H1 (cell line): ENCODE measurements at regions not wholly inside any gene's neighbourhood (a gene's known extent, or its start where the extent isn't known, plus 50 kb on each side); places are given as distances from the start of the nearest gene placed in this dataset.

ENCODE experiments used
- CTCF ChIA-PET: fragments of 300-600 bp; sonication (Branson Sonifier 250); formaldehyde crosslinking; loops from one replicate; lab custom pipeline; 2021; ENCODE audit not compliant: partially characterized antibody; lab: Charles Lee
- POLR2A ChIA-PET: fragments of 300-600 bp; sonication (Branson Sonifier 250); formaldehyde crosslinking; loops from one replicate; lab custom pipeline; 2021; ENCODE audit warnings: inconsistent platforms; ENCODE audit not compliant: partially characterized antibody; lab: Charles Lee
- DNase-seq, 2 experiments: peaks; one replicate each; pipeline versions ENCODE4 v3.0.0 to v3.0.0-alpha.2; 2010 to 2022; ENCODE audit warnings: low spot score in 2 of 2, low read depth in 1 of 2, mixed read lengths in 1 of 2
- FAIRE-seq: peaks from 2 replicates; lab custom pipeline; 2011; peaks lifted over from hg19 to GRCh38; lab: Jason Lieb, UNC
- H2AFZ ChIP-seq: 2 replicates; pipeline ENCODE4 v1.8.1; 2012; ENCODE audit warnings: low read length, inconsistent platforms
- H2AK5ac ChIP-seq: 2 replicates; pipeline ENCODE4 v1.6.1; 2013; ENCODE audit warnings: low read depth, low read length
- H2BK120ac ChIP-seq: replicated peaks from 2 replicates; pipeline ENCODE3; 2013; ENCODE audit warnings: low read depth, low read length, inconsistent platforms
- H2BK12ac ChIP-seq: 2 replicates; pipeline ENCODE4 v1.6.1; 2013; ENCODE audit warnings: low read depth, low read length
- H2BK15ac ChIP-seq: 2 replicates; pipeline ENCODE4 v1.6.1; 2013; ENCODE audit warnings: low read length
- H2BK20ac ChIP-seq: 2 replicates; pipeline ENCODE4 v1.6.1; 2013; ENCODE audit warnings: low read length
- H2BK5ac ChIP-seq: 2 replicates; pipeline ENCODE4 v1.6.1; 2013; ENCODE audit warnings: low read depth, low read length
- H3K14ac ChIP-seq: 2 replicates; pipeline ENCODE4 v1.6.1; 2013; ENCODE audit warnings: inconsistent platforms; ENCODE audit not compliant: insufficient read length
- H3K18ac ChIP-seq: 2 replicates; pipeline ENCODE4 v1.6.1; 2013; ENCODE audit warnings: low read length; ENCODE audit errors: extremely low read depth
- H3K23ac ChIP-seq: 2 replicates; pipeline ENCODE4 v1.6.1; 2013; ENCODE audit warnings: inconsistent platforms; ENCODE audit not compliant: insufficient read length
- H3K23me2 ChIP-seq: 2 replicates; pipeline ENCODE4 v1.6.1; 2013; ENCODE audit warnings: low read depth, low read length
- H3K27ac ChIP-seq: 2 replicates; pipeline ENCODE4 v1.6.1; 2011; ENCODE audit warnings: low read depth, low read length, inconsistent platforms
- H3K27me3 ChIP-seq, 4 experiments: replicated peaks in 1 of 4; 1 replicate in 1 of 4; 2 replicates in 3 of 4; pipeline versions ENCODE4 v1.6.1 to v1.8.1; 2011 to 2013; ENCODE audit warnings: low read length in 3 of 4, mild to moderate bottlenecking in 3 of 4, inconsistent platforms in 2 of 4, mixed read lengths in 2 of 4, moderate library complexity in 1 of 4; ENCODE audit not compliant: control insufficient read depth in 3 of 4, insufficient read depth in 3 of 4; ENCODE audit errors: extremely low read depth in 1 of 4
- H3K36me3 ChIP-seq, 4 experiments: 2 replicates each; pipeline versions ENCODE4 v1.6.1 to v1.8.1; 2011 to 2013; ENCODE audit warnings: mild to moderate bottlenecking in 4 of 4, low read length in 3 of 4, moderate library complexity in 2 of 4, control low read depth in 1 of 4, inconsistent platforms in 1 of 4; ENCODE audit not compliant: insufficient read depth in 4 of 4, control insufficient read depth in 2 of 4
- H3K4ac ChIP-seq: replicated peaks from 2 replicates; pipeline ENCODE3; 2013; ENCODE audit warnings: low read length, low read depth, mixed read lengths, inconsistent platforms; ENCODE audit not compliant: insufficient read length
- H3K4me1 ChIP-seq, 4 experiments: replicated peaks in 1 of 4; 1 replicate in 1 of 4; 2 replicates in 3 of 4; pipeline versions ENCODE4 v1.6.1 to v1.8.1; 2011 to 2013; ENCODE audit warnings: low read length in 3 of 4, inconsistent platforms in 2 of 4, mixed read lengths in 1 of 4; ENCODE audit not compliant: insufficient read depth in 4 of 4, control insufficient read depth in 3 of 4
- H3K4me2 ChIP-seq, 2 experiments: 2 replicates each; pipeline versions ENCODE4 v1.6.1 to v1.8.1; 2011 to 2013; ENCODE audit warnings: low read depth in 2 of 2, low read length in 2 of 2, control low read depth in 1 of 2, inconsistent platforms in 1 of 2, mild to moderate bottlenecking in 1 of 2; ENCODE audit not compliant: insufficient read depth in 1 of 2
- H3K4me3 ChIP-seq, 4 experiments: fragments of 200-600, 300-600 bp in 1 of 4; sonication (generic), shearing (Covaris generic), sonication (Bioruptor Twin) in 1 of 4; 2 replicates each; pipeline versions ENCODE4 v1.5.1 to v1.8.1; 2011 to 2016; ENCODE audit warnings: low read length in 4 of 4, low read depth in 3 of 4, control low read depth in 2 of 4, inconsistent platforms in 2 of 4, mild to moderate bottlenecking in 2 of 4, mixed read lengths in 1 of 4, moderate library complexity in 1 of 4; ENCODE audit not compliant: insufficient read depth in 2 of 4; ENCODE audit errors: extremely low read depth in 1 of 4
- H3K56ac ChIP-seq: replicated peaks from 2 replicates; pipeline ENCODE3; 2013; ENCODE audit warnings: low read depth, mild to moderate bottlenecking, mixed read lengths, low read length, inconsistent platforms; ENCODE audit not compliant: insufficient read length
- H3K79me1 ChIP-seq: 2 replicates; pipeline ENCODE4 v1.6.1; 2013; ENCODE audit warnings: low read depth, low read length, control low read depth
- H3K79me2 ChIP-seq, 2 experiments: 2 replicates each; pipeline versions ENCODE4 v1.6.1 to v1.8.1; 2012 to 2013; ENCODE audit warnings: low read length in 2 of 2, mild to moderate bottlenecking in 2 of 2, inconsistent platforms in 1 of 2; ENCODE audit not compliant: insufficient read depth in 2 of 2, control insufficient read depth in 1 of 2
- H3K9ac ChIP-seq, 4 experiments: replicated peaks in 1 of 4; 1 replicate in 1 of 4; 2 replicates in 3 of 4; pipeline versions ENCODE4 v1.6.1 to v1.8.1; 2011 to 2013; ENCODE audit warnings: low read depth in 3 of 4, low read length in 3 of 4, control low read depth in 2 of 4, mild to moderate bottlenecking in 2 of 4, moderate library complexity in 2 of 4, inconsistent platforms in 1 of 4; ENCODE audit errors: extremely low read depth in 1 of 4
- H3K9me3 ChIP-seq, 2 experiments: 2 replicates each; pipeline versions ENCODE4 v1.6.1 to v1.8.1; 2012 to 2013; ENCODE audit warnings: mild to moderate bottlenecking in 2 of 2, moderate library complexity in 2 of 2, control low read depth in 1 of 2, inconsistent platforms in 1 of 2, low read depth in 1 of 2, low read length in 1 of 2, mixed read lengths in 1 of 2; ENCODE audit not compliant: insufficient read depth in 2 of 2
- H4K20me1 ChIP-seq, 2 experiments: replicated peaks in 1 of 2; 2 replicates each; pipeline versions ENCODE3 to v1.8.1; 2011 to 2013; ENCODE audit warnings: inconsistent platforms in 2 of 2, low read length in 2 of 2, mild to moderate bottlenecking in 1 of 2; ENCODE audit not compliant: insufficient read depth in 2 of 2, control insufficient read depth in 1 of 2
- H4K5ac ChIP-seq: 2 replicates; pipeline ENCODE4 v1.6.1; 2013; ENCODE audit warnings: low read length, low read depth, mixed read lengths, inconsistent platforms; ENCODE audit not compliant: insufficient read length
- H4K8ac ChIP-seq: 2 replicates; pipeline ENCODE4 v1.8.0; 2013; ENCODE audit warnings: mild to moderate bottlenecking, moderate library complexity, low read length, inconsistent platforms; ENCODE audit not compliant: insufficient read depth; ENCODE audit errors: extremely low read depth
- H4K91ac ChIP-seq: replicated peaks from 2 replicates; pipeline ENCODE3; 2013; ENCODE audit warnings: low read length, mixed read lengths, inconsistent platforms; ENCODE audit not compliant: insufficient read length
- ASH2L ChIP-seq: fragments of 200-600, 300-600 bp; sonication (generic); IDR thresholded peaks from one replicate; pipeline ENCODE4 v1.7.1; 2017; ENCODE audit warnings: low read length
- GTF2F1 ChIP-seq: IDR thresholded peaks from 2 replicates; pipeline ENCODE4 v1.6.1; 2012; ENCODE audit warnings: low read depth, low read length, improper control_type of control experiment, borderline replicate concordance
- HDAC6 ChIP-seq: IDR thresholded peaks from one replicate; pipeline ENCODE4 v1.7.1; 2012; ENCODE audit warnings: low read depth, mild to moderate bottlenecking, inconsistent platforms, low read length, moderate library complexity
- POLR2A ChIP-seq, 2 experiments: IDR thresholded peaks; 1 replicate in 1 of 2; 2 replicates in 1 of 2; pipeline ENCODE4 v1.6.1; 2011; ENCODE audit warnings: low read depth in 2 of 2, low read length in 2 of 2, mild to moderate bottlenecking in 2 of 2; ENCODE audit errors: control extremely low read depth in 1 of 2
- POLR2AphosphoS5 ChIP-seq: IDR thresholded peaks from 2 replicates; pipeline ENCODE4 v1.6.1; 2011; ENCODE audit warnings: low read depth, low read length
- RXRA ChIP-seq: IDR thresholded peaks from 2 replicates; pipeline ENCODE4 v1.6.1; 2011; ENCODE audit warnings: low read depth, mild to moderate bottlenecking, low read length, moderate library complexity; ENCODE audit not compliant: insufficient read depth
- SIN3A ChIP-seq, 2 experiments: IDR thresholded peaks in 1 of 2; conservative IDR thresholded peaks in 1 of 2; 2 replicates each; pipeline ENCODE4 v1.6.1; 2011 to 2012; ENCODE audit warnings: low read length in 2 of 2, improper control_type of control experiment in 1 of 2, low read depth in 1 of 2, mild to moderate bottlenecking in 1 of 2
- SRF ChIP-seq: IDR thresholded peaks from 2 replicates; pipeline ENCODE4 v1.6.1; 2011; ENCODE audit warnings: mild to moderate bottlenecking, low read depth, low read length, moderate library complexity
- SUZ12 ChIP-seq: fragments of 200-600 bp; sonication (generic); IDR thresholded peaks from 2 replicates; pipeline ENCODE4 v1.6.1; 2012; ENCODE audit warnings: mild to moderate bottlenecking, inconsistent platforms, low read length, moderate library complexity, mixed read lengths
- TBP ChIP-seq: IDR thresholded peaks from 2 replicates; pipeline ENCODE4 v1.6.1; 2011; ENCODE audit warnings: low read depth, low read length, improper control_type of control experiment
- ZNF274 ChIP-seq: IDR thresholded peaks from 2 replicates; pipeline ENCODE4 v1.7.0; 2012; ENCODE audit warnings: low read length, borderline replicate concordance; ENCODE audit errors: extremely low read depth
- WGBS, 2 experiments: shearing (Covaris generic) in 1 of 2; methylation state at CpG; one replicate each; pipeline versions ENCODE4 v1.1.6 to v1.1.7; 2013 to 2015; ENCODE audit warnings: low lambda C conversion rate in 2 of 2, mixed read lengths in 2 of 2, inconsistent platforms in 1 of 2, low coverage in 1 of 2, missing lambda C conversion rate in 1 of 2; ENCODE audit not compliant: insufficient replicate concordance in 2 of 2, insufficient coverage in 1 of 2, insufficient read length in 1 of 2; ENCODE audit errors: extremely low coverage in 1 of 2, missing lambda C conversion rate in 1 of 2; 5-methylcytosine and 5-hydroxymethylcytosine counted together
- TF ChIP-seq, protein P1 (sequence below), 3 experiments: IDR thresholded peaks; 1 replicate in 2 of 3; 2 replicates in 1 of 3; pipeline versions ENCODE4 v1.5.1 to v1.6.1; 2011; ENCODE audit warnings: low read length in 3 of 3, mild to moderate bottlenecking in 3 of 3, inconsistent platforms in 2 of 3, low read depth in 1 of 3, moderate library complexity in 1 of 3; ENCODE audit not compliant: insufficient read depth in 1 of 3; ENCODE audit errors: control extremely low read depth in 1 of 3

DNA sequence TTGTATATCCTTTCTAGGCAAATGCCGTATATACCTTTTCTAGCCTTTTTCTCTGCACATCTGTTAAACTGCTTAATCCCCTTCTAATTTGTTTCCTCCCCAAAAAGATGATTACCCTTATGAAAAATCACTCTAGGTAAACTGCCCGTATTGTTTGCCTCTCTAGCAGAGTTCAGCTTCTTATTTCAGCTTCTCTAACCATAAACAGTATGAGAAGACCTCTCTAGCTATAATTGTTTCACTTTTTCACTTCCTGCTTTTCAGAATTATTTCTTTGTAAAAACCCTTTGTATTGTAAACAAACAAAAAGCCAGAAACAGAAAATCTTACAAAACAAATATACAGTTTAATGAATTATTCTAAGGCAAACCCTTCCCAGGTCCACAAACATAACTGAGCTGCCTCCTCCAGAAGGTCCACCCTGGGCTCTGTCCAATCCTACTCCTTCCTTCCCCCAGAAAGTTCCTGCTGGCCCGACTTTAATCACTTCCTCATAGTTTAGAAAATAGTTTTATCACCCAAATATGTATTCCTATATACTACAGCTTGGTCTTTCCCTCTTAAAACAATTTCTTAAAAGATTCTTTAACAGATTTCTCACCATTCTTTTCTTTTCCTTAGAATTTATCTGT is 158.1 kb downstream of the FGF1 start:
- H3K27ac ChIP-seq: no peak overlapping the region
- H2BK15ac ChIP-seq: no peak overlapping the region
- H3K14ac ChIP-seq: no peak overlapping the region
- CTCF ChIA-PET: interaction anchor here (1.0 kb wide), 1 partner anchor 16 kb away, joined by 3 read pairs; no protein-coding TSS in a partner anchor
- H3K4me2 ChIP-seq: no peak overlapping the region
- no peak overlapping the region for H2AK5ac ChIP-seq
- no peaks in the 10 kb centered on the region for H3K79me2 ChIP-seq
- H3K4me1 ChIP-seq: no peaks in the 10 kb centered on the region
- no peak overlapping the region for H2BK5ac ChIP-seq
- no peaks in the 10 kb centered on the region for H4K20me1 ChIP-seq
- H3K9me3 ChIP-seq: no peaks in the 10 kb centered on the region
- H3K4me3 ChIP-seq: no peak overlapping the region
- DNase-seq (no peak), FAIRE-seq (no peak)
- H3K23me2 ChIP-seq: no peaks in the 10 kb centered on the region
- H4K8ac ChIP-seq: no peak overlapping the region
- no peak overlapping the region for H2BK12ac ChIP-seq
- POLR2A ChIA-PET: interaction anchor here (0.8 kb wide), 1 partner anchor 202 kb away, joined by 3 read pairs; no protein-coding TSS in a partner anchor
- no peak overlapping the region for H2BK120ac ChIP-seq
- H3K56ac ChIP-seq: no peak overlapping the region
- no peak overlapping the region for H4K5ac ChIP-seq
- H4K91ac ChIP-seq: no peak overlapping the region
- H3K27me3 ChIP-seq: no peaks in the 10 kb centered on the region
- H3K23ac ChIP-seq: no peak overlapping the region
- no peak overlapping the region for H2BK20ac ChIP-seq
- no peak overlapping the region for H3K9ac ChIP-seq
- no peak overlapping the region for H3K4ac ChIP-seq
- WGBS, 2 experiments: 96% methylated on average over 3 of the region's 3 CpGs; no CpG with 5 or more reads in 1 of the 2 experiments
- no peak overlapping the region for H3K18ac ChIP-seq
- H3K79me1 ChIP-seq: no peaks in the 10 kb centered on the region
- no peak overlapping the region for H2AFZ ChIP-seq
- H3K36me3 ChIP-seq: no peaks in the 10 kb centered on the region
- TF ChIP-seq GTF2F1 (no peak), SIN3A (conservative IDR thresholded peaks at IDR 0.05 in 1 of 2, IDR thresholded peaks at IDR 0.05 in 1 of 2; ENCODE audit: low read depth in 1 of 2, low read length in 2 of 2) (no peak), RXRA (no peak), TBP (no peak), HDAC6 (no peak), POLR2A (IDR thresholded peaks at IDR 0.05; ENCODE audit: control extremely low read depth in 1 of 2, low read depth in 2 of 2, low read length in 2 of 2) (no peak), ZNF274 (no peak), SUZ12 (no peak), POLR2AphosphoS5 (no peak), ASH2L (no peak), SRF (no peak)
- TF ChIP-seq, protein P1, sequence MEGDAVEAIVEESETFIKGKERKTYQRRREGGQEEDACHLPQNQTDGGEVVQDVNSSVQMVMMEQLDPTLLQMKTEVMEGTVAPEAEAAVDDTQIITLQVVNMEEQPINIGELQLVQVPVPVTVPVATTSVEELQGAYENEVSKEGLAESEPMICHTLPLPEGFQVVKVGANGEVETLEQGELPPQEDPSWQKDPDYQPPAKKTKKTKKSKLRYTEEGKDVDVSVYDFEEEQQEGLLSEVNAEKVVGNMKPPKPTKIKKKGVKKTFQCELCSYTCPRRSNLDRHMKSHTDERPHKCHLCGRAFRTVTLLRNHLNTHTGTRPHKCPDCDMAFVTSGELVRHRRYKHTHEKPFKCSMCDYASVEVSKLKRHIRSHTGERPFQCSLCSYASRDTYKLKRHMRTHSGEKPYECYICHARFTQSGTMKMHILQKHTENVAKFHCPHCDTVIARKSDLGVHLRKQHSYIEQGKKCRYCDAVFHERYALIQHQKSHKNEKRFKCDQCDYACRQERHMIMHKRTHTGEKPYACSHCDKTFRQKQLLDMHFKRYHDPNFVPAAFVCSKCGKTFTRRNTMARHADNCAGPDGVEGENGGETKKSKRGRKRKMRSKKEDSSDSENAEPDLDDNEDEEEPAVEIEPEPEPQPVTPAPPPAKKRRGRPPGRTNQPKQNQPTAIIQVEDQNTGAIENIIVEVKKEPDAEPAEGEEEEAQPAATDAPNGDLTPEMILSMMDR (IDR thresholded peaks at IDR 0.05; ENCODE audit: control extremely low read depth in 1 of 3, insufficient read depth in 1 of 3, low read depth in 1 of 3, low read length in 3 of 3): no peak
